Endothelial cell of umbilical vein (primary cell): ENCODE measurements at regions not wholly inside any gene's neighbourhood (a gene's known extent, or its start where the extent isn't known, plus 50 kb on each side); places are given as distances from the start of the nearest gene placed in this dataset.

ENCODE experiments used
- BruUV-seq: library from RNA; stranded (reverse); fragments of 400-500 nt; replicated peaks from 2 replicates; lab custom pipeline; 2021; lab: Mats Ljungman, UMichigan
- CTCF ChIA-PET: fragments of 300-600, 350-600 bp; sonication (Branson Sonifier 250); formaldehyde crosslinking; loops from one replicate; lab custom pipeline; 2021; ENCODE audit warnings: antibody characterized with exemption, inconsistent platforms; lab: Charles Lee
- POLR2A ChIA-PET: fragments of 300-600, 350-600 bp; sonication (Branson Sonifier 250); formaldehyde crosslinking; loops from one replicate; lab custom pipeline; 2021; ENCODE audit warnings: antibody characterized with exemption, inconsistent platforms; lab: Charles Lee
- DNase-seq: peaks from one replicate; pipeline ENCODE4 v3.0.0-alpha.2; 2011; ENCODE audit warnings: low read depth, low spot score
- FAIRE-seq: peaks from 2 replicates; lab custom pipeline; 2011; peaks lifted over from hg19 to GRCh38; lab: Jason Lieb, UNC
- H2AFZ ChIP-seq: 2 replicates; pipeline ENCODE4 v1.6.0; 2012; ENCODE audit warnings: low read depth, low read length, control low read depth, inconsistent platforms
- H3K27ac ChIP-seq: 2 replicates; pipeline ENCODE4 v1.5.1; 2011; ENCODE audit warnings: low read depth, mild to moderate bottlenecking, control low read depth, low read length, moderate library complexity; ENCODE audit not compliant: insufficient read depth
- H3K27me3 ChIP-seq, 2 experiments: 2 replicates each; pipeline versions ENCODE4 v1.6.0 to v1.6.1; 2011; ENCODE audit warnings: low read length in 2 of 2, mixed read lengths in 1 of 2; ENCODE audit not compliant: control insufficient read depth in 2 of 2, insufficient read depth in 2 of 2
- H3K36me3 ChIP-seq, 2 experiments: 2 replicates in 1 of 2; 3 replicates in 1 of 2; pipeline ENCODE4 v1.5.1; 2011; ENCODE audit warnings: low read length in 2 of 2, mild to moderate bottlenecking in 1 of 2, moderate library complexity in 1 of 2; ENCODE audit not compliant: control insufficient read depth in 2 of 2, insufficient read depth in 2 of 2; ENCODE audit errors: extremely low read depth in 1 of 2
- H3K4me1 ChIP-seq: 3 replicates; pipeline ENCODE4 v1.5.1; 2011; ENCODE audit warnings: mild to moderate bottlenecking, low read length; ENCODE audit not compliant: control insufficient read depth, insufficient read depth; ENCODE audit errors: extremely low read depth
- H3K4me2 ChIP-seq: 2 replicates; pipeline ENCODE4 v1.6.1; 2011; ENCODE audit warnings: low read length, control low read depth, mixed read lengths; ENCODE audit not compliant: insufficient read depth
- H3K4me3 ChIP-seq, 3 experiments: fragments of 200-600 bp in 1 of 3; sonication (generic), shearing (Covaris generic) in 1 of 3; replicated peaks in 1 of 3; 2 replicates each; pipeline ENCODE4 v1.5.1; 2011 to 2016; ENCODE audit warnings: control low read depth in 3 of 3, low read length in 3 of 3, mild to moderate bottlenecking in 2 of 3, inconsistent platforms in 1 of 3, low read depth in 1 of 3, moderate library complexity in 1 of 3; ENCODE audit not compliant: insufficient read depth in 1 of 3
- H3K79me2 ChIP-seq: 2 replicates; pipeline ENCODE4 v1.6.0; 2012; ENCODE audit warnings: low read length, inconsistent platforms; ENCODE audit not compliant: control insufficient read depth, insufficient read depth
- H3K9ac ChIP-seq: replicated peaks from 2 replicates; pipeline ENCODE3; 2011; ENCODE audit warnings: low read length, control low read depth; ENCODE audit not compliant: insufficient read depth; ENCODE audit errors: extremely low read depth
- H3K9me1 ChIP-seq: replicated peaks from 3 replicates; pipeline ENCODE4 v1.6.0; 2011; ENCODE audit warnings: mild to moderate bottlenecking, low read length; ENCODE audit not compliant: control insufficient read depth, insufficient read depth; ENCODE audit errors: extremely low read depth
- H3K9me3 ChIP-seq: replicated peaks from 2 replicates; pipeline ENCODE4 v1.5.1; 2012; ENCODE audit warnings: low read length, inconsistent platforms; ENCODE audit not compliant: control insufficient read depth, insufficient read depth
- H4K20me1 ChIP-seq: replicated peaks from 2 replicates; pipeline ENCODE3; 2011; ENCODE audit warnings: mild to moderate bottlenecking, low read length; ENCODE audit not compliant: control insufficient read depth, insufficient read depth; ENCODE audit errors: extremely low read depth
- CTCF ChIP-seq, 2 donors: IDR thresholded peaks; 1 replicate in 1 of 2; 2 replicates in 1 of 2; pipeline ENCODE4 v1.5.1; 2011; ENCODE audit warnings: low read length in 2 of 2, mild to moderate bottlenecking in 2 of 2, moderate library complexity in 2 of 2, control low read depth in 1 of 2, inconsistent platforms in 1 of 2, low read depth in 1 of 2; ENCODE audit not compliant: insufficient read depth in 1 of 2; ENCODE audit errors: extremely low read depth in 1 of 2
- EZH2 ChIP-seq: IDR thresholded peaks from 2 replicates; pipeline ENCODE4 v1.6.1; 2012; ENCODE audit warnings: borderline replicate concordance, low read depth, mild to moderate bottlenecking, moderate library complexity, low read length, inconsistent platforms; ENCODE audit not compliant: severe bottlenecking
- FOS ChIP-seq: IDR thresholded peaks from 2 replicates; pipeline ENCODE4 v1.6.1; 2011; ENCODE audit warnings: mild to moderate bottlenecking, low read length, moderate library complexity, borderline replicate concordance; ENCODE audit not compliant: insufficient read depth
- GATA2 ChIP-seq: IDR thresholded peaks from 2 replicates; pipeline ENCODE4 v1.7.0; 2011; ENCODE audit warnings: low read depth, mild to moderate bottlenecking, moderate library complexity, mixed read lengths, low read length; ENCODE audit not compliant: insufficient read length, insufficient read depth
- JUN ChIP-seq: IDR thresholded peaks from 2 replicates; pipeline ENCODE4 v1.6.1; 2011; ENCODE audit warnings: borderline replicate concordance, low read depth; ENCODE audit not compliant: insufficient read length, insufficient read depth
- MAX ChIP-seq: IDR thresholded peaks from 2 replicates; pipeline ENCODE4 v1.6.1; 2011; ENCODE audit not compliant: insufficient read depth, insufficient read length
- MYC ChIP-seq: IDR thresholded peaks from one replicate; pipeline ENCODE4 v1.6.1; 2011; ENCODE audit warnings: mild to moderate bottlenecking, low read depth, low read length
- POLR2A ChIP-seq: IDR thresholded peaks from 2 replicates; pipeline ENCODE4 v1.6.1; 2012; ENCODE audit warnings: low read depth, mild to moderate bottlenecking, control low read depth, low read length
- POLR2AphosphoS5 ChIP-seq: IDR thresholded peaks from 2 replicates; pipeline ENCODE4 v1.6.1; 2012; ENCODE audit warnings: low read depth, mild to moderate bottlenecking, control low read depth, low read length, moderate library complexity; ENCODE audit not compliant: insufficient read depth
- dilution Hi-C: fragments of 300-500 bp; cut with MboI; formaldehyde crosslinking; loops from one replicate; pipeline ENCODE4 v1.15.0; 2019; ENCODE audit warnings: low sequenced_read_pairs; ENCODE audit not compliant: extremely low pct_ligation_motif_present
- intact Hi-C: fragments of 100-400 bp; cut with micrococcal nuclease; formaldehyde crosslinking; loops from one replicate; pipeline ENCODE4 v1.10.0; 2022

- dilution Hi-C loops (no loop called here), intact Hi-C loops (no loop called here)
- Histone ChIP-seq H3K4me1 (peaks cover 26% of the 10 kb centered on the region), H3K9me1 (no peaks in the 10 kb centered on the region), H3K9ac (no peak overlapping the region), H3K36me3 (no peaks in the 10 kb centered on the region), H3K4me3 (no peak overlapping the region), H3K27ac (no peak overlapping the region), H3K9me3 (no peaks in the 10 kb centered on the region), H3K4me2 (no peak overlapping the region), H3K27me3 (no peaks in the 10 kb centered on the region), H2AFZ (no peak overlapping the region), H4K20me1 (no peaks in the 10 kb centered on the region), H3K79me2 (no peaks in the 10 kb centered on the region)
- TF ChIP-seq CTCF (IDR thresholded peaks at IDR 0.05; ENCODE audit: extremely low read depth in 1 of 2, insufficient read depth in 1 of 2, low read depth in 1 of 2, low read length in 2 of 2) (no peak), POLR2AphosphoS5 (no peak), JUN (no peak), POLR2A (no peak), MAX (no peak), FOS (no peak), MYC (no peak), GATA2 (no peak), EZH2 (no peak)
- FAIRE-seq (no peak), DNase-seq (no peak)
- CTCF ChIA-PET: interaction anchor here (0.7 to 1.6 kb wide), 4 partner anchors 19 to 976 kb away, joined by 3 to 4 read pairs (median 3); no protein-coding TSS in a partner anchor
- POLR2A ChIA-PET: no interaction called here
- no TSS peak for BruUV-seq
Observed at GRCh38 chr18:24919181-24919797, 432.7 kb downstream of the ZNF521 start.
